HG02798 (cell line): ENCODE measurements at regions not wholly inside any gene's neighbourhood (a gene's known extent, or its start where the extent isn't known, plus 50 kb on each side); places are given as distances from the start of the nearest gene placed in this dataset.
"Not testable (repeated sequence)": the region's sequence is repeated elsewhere in the genome, so short reads cannot be mapped to it uniquely, and the experiment has no call there.

Experiments
- ATAC-seq: cut with Tn5 transposase; IDR thresholded peaks from one replicate; pipeline ENCODE4 v1.9.1; 2021; ENCODE audit warnings: mild to moderate bottlenecking; ENCODE audit not compliant: unreplicated experiment, poor library complexity

DNA sequence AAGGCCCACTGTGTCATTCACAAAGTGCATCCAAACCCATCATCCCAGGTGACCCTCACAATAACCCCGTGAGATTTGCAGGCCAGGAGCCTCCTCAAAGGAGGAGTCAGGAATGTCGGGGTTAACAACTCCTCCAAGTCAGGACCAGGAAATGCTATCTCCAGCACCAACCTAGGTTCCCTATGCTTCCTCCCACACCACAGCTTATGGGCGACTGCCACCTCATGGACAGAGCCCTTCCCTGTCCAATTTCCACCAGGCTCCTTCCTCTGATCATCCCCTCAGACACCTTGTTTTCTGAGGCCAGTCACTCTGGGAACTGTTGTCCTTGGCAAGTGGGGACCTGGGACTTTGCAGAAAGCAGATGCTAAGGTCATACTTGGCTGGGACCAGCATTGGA lies 77.8 kb downstream of the LIMS3 start:
- not testable (repeated sequence) for ATAC-seq

DNA sequence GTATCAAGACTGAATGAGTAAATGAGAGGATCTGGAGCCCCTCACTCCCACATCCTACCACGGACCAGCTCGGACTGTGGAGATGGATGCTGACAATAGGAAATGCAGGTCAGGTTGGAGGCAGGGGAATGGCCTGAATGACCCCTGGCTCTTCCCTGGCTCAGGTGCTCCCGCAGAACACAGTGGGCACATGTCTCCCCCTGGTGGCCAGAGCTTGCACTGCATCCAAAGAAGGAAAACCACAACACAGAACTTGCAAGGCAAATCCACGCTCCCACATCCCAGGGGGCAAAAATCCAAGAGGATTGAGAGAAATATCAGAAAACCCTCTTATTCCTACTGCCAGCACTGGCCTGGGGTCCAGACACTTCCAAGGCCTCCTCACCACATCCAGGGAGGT lies 82.3 kb downstream of the LIMS3 start:
- ATAC-seq: not testable (repeated sequence)

DNA sequence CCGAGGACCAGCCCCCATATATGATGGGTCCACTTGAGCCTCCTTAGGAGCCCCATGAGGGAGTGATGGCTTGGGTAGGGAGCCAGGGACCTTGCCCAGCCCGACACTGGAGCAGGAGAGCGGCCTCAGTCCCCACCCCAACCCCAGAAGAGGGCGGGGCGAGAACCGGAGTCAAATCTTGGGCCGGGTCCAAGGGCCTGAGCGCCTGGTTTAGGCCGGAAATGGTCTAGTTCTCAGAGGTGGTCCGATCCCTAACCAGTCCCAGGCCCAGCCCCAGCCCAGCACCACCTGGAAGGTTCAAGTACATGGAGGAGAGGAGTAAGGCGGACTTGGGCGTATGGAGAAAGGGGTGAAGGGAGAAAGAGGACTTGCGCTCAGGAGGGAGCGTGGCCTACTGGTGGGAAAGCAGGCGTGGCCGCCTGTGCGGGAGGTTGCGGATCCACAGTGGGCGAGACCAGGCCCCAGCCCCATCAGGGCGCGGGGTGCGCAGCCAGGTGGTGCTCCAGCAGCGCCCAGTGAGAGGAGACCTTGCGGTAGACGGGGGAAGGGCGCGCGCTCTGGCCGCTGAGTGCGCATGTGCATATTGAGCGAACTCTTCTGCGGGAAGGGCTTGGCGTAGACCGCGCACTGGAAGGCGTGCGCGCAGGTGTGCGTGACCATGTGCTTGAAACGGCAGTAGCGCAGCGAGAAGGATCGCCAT lies 88.1 kb downstream of the LIMS3 start:
- not testable (repeated sequence) for ATAC-seq

DNA sequence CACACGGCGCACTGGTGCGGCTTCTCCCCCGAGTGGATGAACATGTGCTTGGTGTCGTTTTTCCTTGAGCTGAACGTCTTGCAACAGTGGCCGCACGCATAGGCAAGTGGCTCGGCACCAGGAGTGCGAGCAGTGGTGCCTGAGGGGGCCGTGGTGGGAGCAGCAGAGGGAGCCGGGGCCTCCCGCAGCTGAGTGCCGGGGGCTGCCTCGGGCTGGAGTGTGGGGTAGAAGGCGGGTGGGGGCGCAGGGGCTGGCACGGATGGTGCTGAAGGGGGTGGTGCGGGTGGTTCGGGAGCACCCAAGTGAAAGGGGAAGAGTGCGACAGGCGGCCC lies 88.6 kb downstream of the LIMS3 start:
- ATAC-seq: not testable (repeated sequence)

DNA sequence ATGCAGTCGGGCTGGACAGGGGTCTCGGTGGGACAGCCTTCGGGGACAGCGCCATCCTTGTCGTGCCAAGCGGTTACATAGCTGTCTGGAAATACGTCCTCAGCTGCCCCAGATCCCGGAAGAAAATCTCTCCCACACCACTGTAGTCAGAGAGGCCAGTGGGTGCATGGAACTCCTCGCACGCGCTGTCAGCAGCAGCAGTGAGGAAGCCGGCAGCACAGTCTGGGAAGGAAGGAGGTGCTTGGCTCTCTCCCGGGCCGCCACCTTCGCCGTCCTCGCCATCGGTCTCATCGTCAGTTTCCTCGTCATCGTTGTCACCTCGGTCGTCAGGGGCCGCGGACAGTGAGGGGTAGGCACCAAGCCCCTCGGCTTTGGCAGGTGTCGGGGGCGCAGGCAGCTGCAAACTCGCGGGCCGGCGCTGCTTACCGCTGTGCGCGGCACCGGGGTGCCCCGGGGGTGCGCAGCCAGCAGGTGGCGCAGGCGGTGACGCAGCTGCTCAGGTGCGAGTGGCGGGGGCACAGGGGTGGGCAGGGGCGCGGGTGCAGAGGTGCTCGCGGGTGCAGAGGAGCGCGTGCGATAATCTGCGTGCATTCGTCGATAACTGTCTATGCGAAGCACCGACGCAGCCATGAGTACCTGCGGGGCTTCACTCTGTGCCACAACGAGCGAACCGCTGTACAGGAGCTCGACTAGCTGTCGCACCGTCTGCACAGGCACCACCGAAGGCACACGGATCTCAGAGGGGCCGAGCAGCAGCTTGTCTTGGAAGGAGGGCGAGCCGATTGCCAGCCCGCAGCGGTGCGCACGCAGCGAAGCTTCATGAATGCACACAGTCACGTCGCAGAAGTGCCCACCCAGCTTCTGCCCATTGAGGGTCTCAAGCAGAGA lies 89.2 kb downstream of the LIMS3 start:
- peak; percentile 56 for ATAC-seq

DNA sequence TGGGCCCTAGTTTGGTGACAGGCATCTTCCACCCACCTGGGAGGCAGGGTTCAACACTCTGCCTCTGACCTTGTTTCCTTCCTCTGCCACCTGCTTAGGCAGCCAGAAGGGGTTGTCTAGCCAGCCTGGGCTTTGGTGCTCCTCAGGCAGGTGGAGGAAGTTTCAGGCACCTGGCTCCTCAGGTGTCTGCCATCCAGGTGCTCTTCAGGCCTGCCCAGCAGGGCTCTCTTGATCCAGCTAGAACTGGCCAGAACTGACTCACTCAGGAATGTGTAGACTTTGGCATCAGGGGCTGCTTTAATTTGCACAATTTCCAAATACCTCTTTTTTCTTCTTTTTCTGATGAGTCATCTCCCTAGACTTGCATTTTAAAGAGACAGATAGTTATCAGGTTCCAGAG lies 100.9 kb downstream of the LIMS3 start:
- not testable (repeated sequence) for ATAC-seq

DNA sequence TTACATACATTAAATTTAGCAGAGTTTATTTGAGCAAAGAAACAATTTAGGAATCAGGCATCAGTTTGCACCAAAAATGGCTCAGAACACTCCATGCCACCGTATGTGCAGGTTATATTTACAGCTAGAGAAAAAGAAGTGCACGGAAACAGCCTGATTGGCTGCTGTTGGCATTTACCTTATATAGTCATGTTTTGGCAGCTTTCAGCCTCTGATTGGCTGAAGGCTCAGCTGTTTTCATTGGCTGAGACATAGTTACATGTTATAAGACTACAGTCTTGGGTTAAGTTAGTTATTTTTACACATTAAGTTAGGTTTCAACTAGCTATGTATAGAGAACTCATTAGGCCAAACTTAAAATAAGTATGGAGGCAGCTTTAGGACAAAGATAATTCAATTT lies 104.0 kb downstream of the LIMS3 start:
- ATAC-seq: not testable (repeated sequence)

DNA sequence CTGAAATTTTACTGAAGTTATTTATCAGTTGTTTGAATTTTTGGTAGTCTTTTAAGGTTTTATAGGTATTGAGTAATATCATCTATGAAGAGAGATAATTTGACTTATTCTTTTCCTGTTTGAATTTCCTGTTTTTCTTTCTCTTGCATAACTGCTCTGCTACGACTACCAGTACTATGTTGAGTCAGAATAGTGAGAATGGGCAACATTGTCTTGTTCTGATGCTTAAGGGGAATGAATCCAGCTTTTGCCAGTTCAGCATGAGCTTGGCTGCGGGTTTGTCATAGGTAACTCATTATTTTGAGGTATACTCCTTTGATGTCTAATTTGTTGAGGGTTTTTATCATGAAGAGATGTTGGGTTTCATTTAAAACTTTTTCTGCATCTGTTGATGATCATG lies 102.2 kb downstream of the MALL start:
- not testable (repeated sequence) for ATAC-seq

DNA sequence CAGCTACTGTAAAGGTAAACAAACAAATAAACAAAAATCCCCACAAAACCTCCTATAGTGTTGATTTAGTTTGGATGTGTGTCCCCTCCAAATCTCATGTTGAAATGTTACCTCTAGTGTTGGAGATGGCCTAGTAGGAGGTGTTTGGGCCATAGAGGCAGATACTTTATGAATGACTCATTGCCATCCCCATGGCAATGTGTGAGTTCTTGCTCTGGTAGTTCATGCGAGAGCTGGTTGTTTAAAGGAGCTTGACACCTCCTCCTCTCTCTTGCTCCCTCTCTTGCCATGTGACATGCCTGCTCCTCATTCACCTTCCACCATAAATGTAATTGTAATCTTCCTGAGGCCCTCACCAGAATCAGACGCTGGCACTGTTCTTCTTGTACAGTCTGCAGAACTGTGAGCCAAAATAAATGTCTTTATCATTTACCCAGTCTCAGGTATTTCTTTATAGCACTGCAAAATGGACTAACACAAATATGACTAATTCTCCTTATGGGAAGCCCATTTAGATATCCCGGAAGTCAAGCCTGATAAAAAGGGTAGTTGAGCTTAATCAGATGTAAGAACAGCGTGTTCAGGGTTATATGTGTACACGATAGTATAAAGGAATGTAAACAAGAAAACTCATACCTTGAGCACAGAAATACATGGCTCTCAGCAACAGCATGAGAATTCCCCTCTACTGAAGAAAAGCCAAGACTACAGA lies 99.1 kb downstream of the MALL start:
- ATAC-seq: not testable (repeated sequence)

DNA sequence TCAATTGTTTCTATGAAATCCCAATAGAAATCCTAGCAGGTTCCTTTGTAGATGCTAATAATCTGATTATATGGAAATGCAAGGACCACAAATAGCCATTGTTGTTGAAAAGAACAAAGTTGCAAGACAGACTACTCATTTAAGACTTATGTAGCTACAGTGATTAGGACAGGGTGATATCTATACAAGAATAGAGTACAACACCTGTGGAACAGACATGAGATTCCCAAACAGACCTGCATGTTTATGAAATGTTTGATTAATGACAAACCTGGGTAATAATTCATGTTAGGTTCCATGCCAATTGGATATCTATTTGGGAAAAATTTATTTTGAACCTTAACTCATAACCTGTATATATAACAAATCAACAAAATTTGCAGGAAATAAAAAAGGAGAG lies 95.4 kb downstream of the MALL start:
- ATAC-seq: not testable (repeated sequence)

DNA sequence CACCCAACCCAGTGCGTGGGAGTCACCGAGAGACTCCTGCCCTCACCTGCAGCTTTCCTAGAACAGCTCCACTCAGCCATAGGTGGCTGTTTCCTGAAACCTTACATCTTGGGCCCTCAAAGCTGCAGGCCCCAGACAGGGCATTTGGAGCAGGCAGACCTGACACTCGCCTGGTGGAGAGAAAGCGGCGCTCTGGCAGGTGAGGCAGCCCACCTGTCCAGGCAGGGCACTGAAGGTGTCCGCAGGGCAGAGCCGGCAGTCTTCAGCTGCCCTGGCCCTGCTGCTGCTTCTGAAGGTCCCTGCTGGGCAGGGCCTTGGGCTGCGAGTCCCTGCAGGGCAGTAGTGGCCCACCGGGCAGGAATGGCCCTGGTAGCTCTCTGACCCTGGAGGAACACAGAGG lies 93.3 kb downstream of the MALL start:
- ATAC-seq: not testable (repeated sequence)

DNA sequence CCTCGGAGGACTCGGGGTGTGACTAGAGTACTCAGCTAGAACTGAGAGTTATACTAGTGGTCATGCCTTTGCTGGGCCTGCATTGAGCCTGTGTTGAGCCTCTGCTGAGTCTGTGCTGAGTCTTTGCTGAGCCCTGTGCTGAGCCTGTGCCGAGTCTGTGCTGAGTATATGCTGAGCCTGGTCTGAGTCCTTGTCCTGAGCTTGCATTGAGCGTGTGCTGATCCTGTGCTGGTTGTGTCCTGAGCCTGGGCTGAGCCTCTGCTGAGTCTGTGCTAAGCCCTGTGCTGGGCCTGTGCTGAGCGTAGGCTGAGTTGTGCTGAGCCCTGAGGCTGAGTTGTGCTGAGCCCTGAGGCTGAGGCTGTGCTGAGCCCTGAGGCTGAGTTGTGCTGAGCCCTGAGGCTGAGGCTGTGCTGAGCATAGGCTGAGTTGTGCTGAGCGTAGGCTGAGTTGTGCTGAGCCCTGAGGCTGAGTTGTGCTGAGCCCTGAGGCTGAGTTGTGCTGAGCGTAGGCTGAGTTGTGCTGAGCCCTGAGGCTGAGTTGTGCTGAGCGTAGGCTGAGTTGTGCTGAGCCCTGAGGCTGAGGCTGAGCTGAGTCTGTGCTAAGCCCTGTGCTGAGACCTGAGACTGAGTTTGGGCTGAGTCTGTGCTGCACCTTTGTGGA lies 89.4 kb downstream of the MALL start:
- ATAC-seq: not testable (repeated sequence)

DNA sequence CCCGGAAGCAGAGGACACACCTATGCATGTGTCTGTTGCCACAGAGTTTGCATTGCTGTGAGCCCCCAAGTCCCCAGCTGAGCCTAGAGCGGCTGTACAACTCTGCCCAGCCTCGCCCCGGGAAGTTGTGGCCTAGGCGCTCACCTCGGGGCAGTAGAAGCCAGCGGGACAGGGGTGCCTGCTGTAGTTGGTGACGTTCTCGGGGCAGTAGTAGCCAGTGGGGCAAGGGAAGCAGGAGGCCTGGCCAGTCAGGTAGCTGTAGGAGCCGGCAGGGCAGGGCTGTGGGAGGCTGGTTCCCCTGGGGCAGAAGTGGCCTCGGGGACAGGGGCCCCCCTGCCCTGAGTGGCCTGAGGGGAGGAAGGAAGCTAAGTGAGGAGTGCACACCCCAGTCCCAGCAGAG lies 87.2 kb downstream of the MALL start:
- ATAC-seq: not testable (repeated sequence)

DNA sequence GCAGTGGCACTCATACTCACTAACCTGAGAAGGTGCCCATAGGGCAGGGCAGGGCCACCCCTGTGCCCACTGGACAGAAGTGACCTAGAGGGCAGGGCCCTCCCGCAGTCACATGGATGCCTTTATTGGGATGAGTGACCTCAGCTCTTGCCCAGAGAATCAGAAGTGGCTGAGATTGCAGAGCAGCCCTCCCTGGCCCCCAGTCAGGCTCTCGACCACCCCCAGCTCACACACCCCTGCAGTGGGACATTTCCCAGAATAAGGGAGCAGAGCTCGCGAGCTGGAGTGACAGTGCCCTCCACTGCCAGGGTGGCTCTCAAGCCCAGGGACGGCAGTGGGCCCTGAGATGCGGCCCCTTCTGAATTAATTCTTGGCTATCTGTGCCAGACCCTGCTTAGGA lies 84.7 kb downstream of the MALL start:
- ATAC-seq: not testable (repeated sequence)

DNA sequence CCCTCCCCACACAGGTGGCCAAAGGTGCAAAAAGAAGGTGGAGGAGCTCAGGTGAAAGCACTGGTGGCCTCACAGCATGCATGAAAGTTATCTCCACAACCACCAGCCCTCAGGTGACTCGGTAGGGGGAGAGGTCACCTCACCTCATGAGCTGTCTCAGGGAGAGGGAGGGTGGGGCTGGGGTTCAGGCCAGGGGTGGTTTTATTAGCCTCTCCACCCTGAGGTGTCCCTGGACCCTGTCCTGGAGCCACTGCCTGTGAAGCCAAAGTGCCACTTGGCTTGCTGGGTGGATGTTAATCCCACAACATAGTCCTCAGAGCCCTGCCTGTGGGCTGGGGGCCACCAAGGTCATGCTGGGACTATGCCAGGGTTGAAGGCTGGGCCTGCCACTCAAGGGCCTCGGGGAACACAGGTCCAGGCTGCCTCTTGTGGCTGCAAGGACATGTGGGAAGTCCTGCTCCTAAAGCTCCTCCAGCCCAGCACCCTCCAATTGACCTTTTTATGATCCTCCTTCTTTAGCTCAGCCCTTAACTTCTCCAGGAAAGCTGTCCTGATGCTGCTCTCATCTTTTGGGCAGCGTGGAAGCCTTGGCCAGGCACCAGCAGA lies 83.8 kb downstream of the MALL start:
- not testable (repeated sequence) for ATAC-seq
